ENCODE measurements at regions not wholly inside any gene's neighbourhood (a gene's known extent, or its start where the extent isn't known, plus 50 kb on each side); places are given as distances from the start of the nearest gene placed in this dataset.
"Not testable (repeated sequence)": the region's sequence is repeated elsewhere in the genome, so short reads cannot be mapped to it uniquely, and the experiment has no call there.

GRCh38 chr2:182550234-182550633 lies 123.4 kb upstream of the PDE1A start:
- Mint-ChIP-seq H3K27me3 (ENCODE audit: low read depth) (no peaks in the 10 kb centered on the region), H3K4me3 (no peak overlapping the region), H3K4me1 (peaks cover 18% of the 10 kb centered on the region), H3K27ac (no peak overlapping the region), H3K9me3 (peaks cover 3% of the 10 kb centered on the region; the same call in 1 of the 2 replicates), H3K36me3 (no peaks in the 10 kb centered on the region)
- ChIA-PET POLR2A (no interaction called here), CTCF (no interaction called here)
- ATAC-seq (no peak), DNase-seq (ENCODE audit: low spot score) (no peak)
- no peak for TF ChIP-seq PREB (CRISPR knock-in tag; IDR thresholded peaks at IDR 0.05; ENCODE audit: borderline replicate concordance)
- TF ChIP-seq FOXJ3 (CRISPR knock-in tag; IDR thresholded peaks at IDR 0.05; ENCODE audit: borderline replicate concordance) = no peak
- TF ChIP-seq EMX1 (CRISPR knock-in tag; IDR thresholded peaks at IDR 0.05) = no peak
- no peak for TF ChIP-seq IRF1 (CRISPR knock-in tag; IDR thresholded peaks at IDR 0.05)
- TF ChIP-seq FOXK1 (CRISPR knock-in tag; IDR thresholded peaks at IDR 0.05) = no peak
- no peak for TF ChIP-seq NR3C1 (CRISPR knock-in tag; conservative IDR thresholded peaks at IDR 0.05; ENCODE audit: low read depth)
- TF ChIP-seq, protein P1, sequence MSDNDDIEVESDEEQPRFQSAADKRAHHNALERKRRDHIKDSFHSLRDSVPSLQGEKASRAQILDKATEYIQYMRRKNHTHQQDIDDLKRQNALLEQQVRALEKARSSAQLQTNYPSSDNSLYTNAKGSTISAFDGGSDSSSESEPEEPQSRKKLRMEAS (CRISPR knock-in tag; IDR thresholded peaks at IDR 0.05) = no peak
- no peak for TF ChIP-seq IRF2 (CRISPR knock-in tag; IDR thresholded peaks at IDR 0.05; ENCODE audit: borderline replicate concordance, low read depth)
- TF ChIP-seq CREB1 (CRISPR knock-in tag; IDR thresholded peaks at IDR 0.05) = no peak

- not testable (repeated sequence) for H3K27me3 Mint-ChIP-seq (ENCODE audit: low read depth); H3K9me3 Mint-ChIP-seq; DNase-seq (ENCODE audit: low spot score); H3K4me3 Mint-ChIP-seq; H3K27ac Mint-ChIP-seq; H3K36me3 Mint-ChIP-seq; ATAC-seq
- peaks cover 13% of the 10 kb centered on the region for H3K4me1 Mint-ChIP-seq
- CTCF ChIA-PET = interaction anchor here (0.6 kb wide), 1 partner anchor 318 kb away, joined by 3 read pairs; no protein-coding TSS in a partner anchor
- POLR2A ChIA-PET = interaction anchor here (0.6 to 0.7 kb wide), 2 partner anchors 61 to 284 kb away, joined by 7 to 9 read pairs; no protein-coding TSS in a partner anchor
Measured at GRCh38 chr2:182552232-182552631, 125.4 kb upstream of the PDE1A start.

GRCh38 chr2:182552785-182553184 lies 125.9 kb upstream of the PDE1A start:
- DNase-seq (ENCODE audit: low spot score); H3K4me3 Mint-ChIP-seq; H3K27me3 Mint-ChIP-seq (ENCODE audit: low read depth); H3K9me3 Mint-ChIP-seq; H3K27ac Mint-ChIP-seq; ATAC-seq; H3K36me3 Mint-ChIP-seq; H3K4me1 Mint-ChIP-seq; CTCF ChIA-PET: not testable (repeated sequence)
- POLR2A ChIA-PET = interaction anchor here (0.6 kb wide), 1 partner anchor 60 kb away, joined by 7 read pairs; no protein-coding TSS in a partner anchor

DNA sequence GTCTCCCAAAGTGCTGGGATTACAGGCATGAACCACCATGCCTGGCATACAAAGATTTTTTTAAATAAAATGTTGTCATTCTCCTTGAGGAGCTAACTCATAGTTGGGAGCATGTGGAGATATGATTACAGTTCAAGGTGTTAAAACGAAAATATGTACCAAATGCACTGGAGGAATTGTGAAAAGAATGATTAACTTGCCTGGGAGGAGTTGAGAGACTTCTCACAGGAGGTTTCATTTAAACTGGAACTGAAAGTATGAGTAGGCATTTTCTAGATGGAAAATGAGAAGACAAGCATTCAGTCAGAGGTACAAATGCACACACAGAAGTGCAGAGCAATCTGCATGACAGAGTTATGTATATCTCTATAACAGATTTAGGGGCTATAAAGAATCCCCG lies 126.6 kb upstream of the PDE1A start:
- Mint-ChIP-seq H3K36me3 (no peaks in the 10 kb centered on the region), H3K4me3 (no peak overlapping the region), H3K4me1 (peaks cover 3% of the 10 kb centered on the region; the same call in 1 of the 2 replicates), H3K9me3 (peaks cover 3% of the 10 kb centered on the region; the same call in 1 of the 2 replicates), H3K27me3 (ENCODE audit: low read depth) (no peaks in the 10 kb centered on the region), H3K27ac (no peak overlapping the region)
- DNase-seq (ENCODE audit: low spot score) (no peak), ATAC-seq (no peak)
- ChIA-PET CTCF (no interaction called here), POLR2A (no interaction called here)
- TF ChIP-seq, protein P2, sequence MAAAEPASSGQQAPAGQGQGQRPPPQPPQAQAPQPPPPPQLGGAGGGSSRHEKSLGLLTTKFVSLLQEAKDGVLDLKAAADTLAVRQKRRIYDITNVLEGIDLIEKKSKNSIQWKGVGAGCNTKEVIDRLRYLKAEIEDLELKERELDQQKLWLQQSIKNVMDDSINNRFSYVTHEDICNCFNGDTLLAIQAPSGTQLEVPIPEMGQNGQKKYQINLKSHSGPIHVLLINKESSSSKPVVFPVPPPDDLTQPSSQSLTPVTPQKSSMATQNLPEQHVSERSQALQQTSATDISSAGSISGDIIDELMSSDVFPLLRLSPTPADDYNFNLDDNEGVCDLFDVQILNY (CRISPR knock-in tag; IDR thresholded peaks at IDR 0.05) = no peak
- TF ChIP-seq ESRRA (CRISPR knock-in tag; IDR thresholded peaks at IDR 0.05; ENCODE audit: borderline replicate concordance) = no peak
- no peak for TF ChIP-seq ZNF232 (CRISPR knock-in tag; IDR thresholded peaks at IDR 0.05)
- TF ChIP-seq, protein P3, sequence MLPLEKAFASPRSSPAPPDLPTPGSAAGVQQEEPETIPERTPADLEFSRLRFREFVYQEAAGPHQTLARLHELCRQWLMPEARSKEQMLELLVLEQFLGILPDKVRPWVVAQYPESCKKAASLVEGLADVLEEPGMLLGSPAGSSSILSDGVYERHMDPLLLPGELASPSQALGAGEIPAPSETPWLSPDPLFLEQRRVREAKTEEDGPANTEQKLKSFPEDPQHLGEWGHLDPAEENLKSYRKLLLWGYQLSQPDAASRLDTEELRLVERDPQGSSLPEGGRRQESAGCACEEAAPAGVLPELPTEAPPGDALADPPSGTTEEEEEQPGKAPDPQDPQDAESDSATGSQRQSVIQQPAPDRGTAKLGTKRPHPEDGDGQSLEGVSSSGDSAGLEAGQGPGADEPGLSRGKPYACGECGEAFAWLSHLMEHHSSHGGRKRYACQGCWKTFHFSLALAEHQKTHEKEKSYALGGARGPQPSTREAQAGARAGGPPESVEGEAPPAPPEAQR (CRISPR knock-in tag; IDR thresholded peaks at IDR 0.05) = no peak
- no peak for TF ChIP-seq RORB (CRISPR knock-in tag; IDR thresholded peaks at IDR 0.05)
- no peak for TF ChIP-seq CBFB (CRISPR knock-in tag; IDR thresholded peaks at IDR 0.05; ENCODE audit: low read depth)
- TF ChIP-seq IRF1 (CRISPR knock-in tag; IDR thresholded peaks at IDR 0.05) = no peak
- TF ChIP-seq ZNF121 (CRISPR knock-in tag; IDR thresholded peaks at IDR 0.05) = no peak
- TF ChIP-seq ZNF512 (CRISPR knock-in tag; IDR thresholded peaks at IDR 0.05; ENCODE audit: borderline replicate concordance) = no peak
- TF ChIP-seq NFATC4 (CRISPR knock-in tag; IDR thresholded peaks at IDR 0.05) = no peak
- TF ChIP-seq HMGXB4 (CRISPR knock-in tag; IDR thresholded peaks at IDR 0.05) = no peak
- TF ChIP-seq NR1H2 (CRISPR knock-in tag; IDR thresholded peaks at IDR 0.05) = no peak
- TF ChIP-seq TCF7 (CRISPR knock-in tag; IDR thresholded peaks at IDR 0.05; ENCODE audit: low read depth) = no peak

Data from WTC11 (cell line).